GM21619 (cell line): ENCODE measurements at regions not wholly inside any gene's neighbourhood (a gene's known extent, or its start where the extent isn't known, plus 50 kb on each side); places are given as distances from the start of the nearest gene placed in this dataset.

ENCODE experiments used
- ATAC-seq: cut with Tn5 transposase; IDR thresholded peaks from one replicate; pipeline ENCODE4 v1.9.1; 2021; ENCODE audit not compliant: unreplicated experiment

DNA sequence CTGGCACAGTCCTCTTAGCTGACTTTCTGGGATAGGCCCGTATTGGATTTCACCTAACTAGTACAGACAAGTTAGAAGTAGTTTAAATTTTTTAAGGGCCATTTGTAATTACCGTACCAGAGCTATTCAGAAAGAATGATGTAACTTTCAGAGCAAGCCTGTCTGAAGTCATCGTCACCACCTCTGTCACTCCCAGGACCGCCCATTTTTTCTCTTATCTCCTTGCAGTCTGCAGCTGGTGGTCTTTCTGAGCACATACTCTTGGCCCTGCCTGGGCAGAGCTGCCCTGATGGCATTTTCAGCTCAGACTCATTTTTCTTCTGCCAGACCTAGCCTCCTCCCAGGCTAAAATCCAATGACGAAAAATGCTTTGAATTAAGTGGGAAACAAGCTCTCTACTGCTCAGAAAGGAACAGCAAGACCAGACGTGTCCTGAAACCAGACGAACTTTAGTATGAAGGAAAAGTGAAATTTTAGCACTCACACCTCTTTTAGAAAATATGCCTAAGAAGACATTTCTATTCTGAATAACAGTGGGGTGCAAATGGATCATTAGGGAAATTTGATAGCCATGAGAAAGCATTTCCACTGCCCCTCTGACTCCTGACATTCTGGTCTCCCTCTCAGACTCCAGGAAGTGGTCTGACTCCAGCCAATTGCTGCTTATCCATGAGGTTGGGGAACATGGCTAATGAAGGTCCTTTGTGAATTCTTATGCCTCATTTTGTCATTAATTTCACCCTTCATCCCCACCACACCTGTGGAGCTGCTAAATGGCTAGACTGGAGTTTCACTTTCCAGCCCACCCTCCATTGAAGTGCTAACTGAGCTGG is 162.4 kb upstream of the GYPA start:
- no peak for ATAC-seq

GRCh38 chr4:144304025-144304424 is 163.5 kb upstream of the GYPA start:
- ATAC-seq = no peak

DNA sequence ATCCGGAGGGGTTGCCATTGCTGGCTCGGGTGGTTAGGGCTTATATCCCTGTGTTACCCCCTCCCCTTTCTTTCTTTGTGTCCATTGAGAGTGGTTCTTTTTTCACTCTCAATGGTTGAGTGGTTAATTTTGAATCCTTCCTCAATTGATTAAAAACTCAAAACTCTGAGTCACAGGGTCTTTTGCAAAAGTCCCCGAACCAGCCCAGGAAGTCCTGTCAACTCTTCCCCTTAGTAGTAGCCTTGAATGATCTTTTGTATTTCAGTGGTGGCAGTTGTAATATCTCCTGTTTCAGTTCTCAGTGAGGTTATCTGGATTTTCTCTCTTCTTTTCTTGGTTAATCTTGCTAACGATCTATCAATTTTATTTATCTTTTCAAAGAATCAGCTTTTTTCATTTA is 170.0 kb upstream of the GYPA start:
- ATAC-seq = no peak

- no peak for ATAC-seq
Observed at GRCh38 chr4:144313370-144313769, 172.9 kb upstream of the GYPA start.

- ATAC-seq = peak; percentile 64
Observed at GRCh38 chr4:144316869-144317268, 176.4 kb upstream of the GYPA start.

GRCh38 chr4:144318797-144319196 is 178.3 kb upstream of the GYPA start:
- ATAC-seq = no peak

- ATAC-seq = no peak
Observed at GRCh38 chr4:144336633-144337032, 196.1 kb upstream of the GYPA start.

GRCh38 chr4:144338148-144338547 is 197.6 kb upstream of the GYPA start:
- peak; percentile 78 for ATAC-seq

DNA sequence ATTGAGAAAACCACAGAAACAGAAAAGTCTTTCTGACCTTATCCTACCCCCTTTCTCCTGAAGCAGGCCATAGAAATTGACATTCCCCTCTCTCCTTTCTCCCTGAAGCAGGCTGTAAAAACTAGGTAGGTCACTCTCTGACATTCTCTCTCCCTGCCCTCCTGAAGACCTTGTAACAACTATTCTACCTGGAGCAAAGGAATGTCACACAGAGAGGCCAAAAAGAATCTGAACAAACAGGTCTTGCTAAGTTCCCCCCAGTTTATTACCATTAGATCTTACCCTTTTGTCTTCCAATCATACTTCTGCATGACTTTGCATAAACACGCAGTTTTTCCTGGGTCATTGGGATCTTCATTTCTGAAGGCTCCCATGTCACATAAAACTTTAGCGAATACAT is 198.3 kb upstream of the GYPA start:
- no peak for ATAC-seq

DNA sequence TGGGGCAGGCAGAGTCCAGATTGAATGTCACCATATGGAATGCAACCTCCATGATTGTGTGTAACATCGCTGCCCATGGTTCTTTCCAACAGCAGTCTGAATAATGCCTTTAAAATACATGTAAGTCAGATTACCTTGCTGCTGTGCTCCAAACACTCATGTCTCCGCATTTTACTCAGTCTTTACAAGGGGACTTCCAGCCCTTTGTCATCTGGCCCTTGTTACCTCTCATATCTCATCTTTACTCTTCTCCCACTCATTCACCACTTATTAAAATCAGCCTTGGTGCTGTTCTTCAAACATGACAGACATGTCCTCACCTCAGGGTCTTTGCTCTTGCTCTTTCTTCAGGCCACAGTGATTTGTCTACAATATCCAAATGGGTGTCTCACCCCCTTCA is 200.4 kb upstream of the GYPA start:
- no peak for ATAC-seq

DNA sequence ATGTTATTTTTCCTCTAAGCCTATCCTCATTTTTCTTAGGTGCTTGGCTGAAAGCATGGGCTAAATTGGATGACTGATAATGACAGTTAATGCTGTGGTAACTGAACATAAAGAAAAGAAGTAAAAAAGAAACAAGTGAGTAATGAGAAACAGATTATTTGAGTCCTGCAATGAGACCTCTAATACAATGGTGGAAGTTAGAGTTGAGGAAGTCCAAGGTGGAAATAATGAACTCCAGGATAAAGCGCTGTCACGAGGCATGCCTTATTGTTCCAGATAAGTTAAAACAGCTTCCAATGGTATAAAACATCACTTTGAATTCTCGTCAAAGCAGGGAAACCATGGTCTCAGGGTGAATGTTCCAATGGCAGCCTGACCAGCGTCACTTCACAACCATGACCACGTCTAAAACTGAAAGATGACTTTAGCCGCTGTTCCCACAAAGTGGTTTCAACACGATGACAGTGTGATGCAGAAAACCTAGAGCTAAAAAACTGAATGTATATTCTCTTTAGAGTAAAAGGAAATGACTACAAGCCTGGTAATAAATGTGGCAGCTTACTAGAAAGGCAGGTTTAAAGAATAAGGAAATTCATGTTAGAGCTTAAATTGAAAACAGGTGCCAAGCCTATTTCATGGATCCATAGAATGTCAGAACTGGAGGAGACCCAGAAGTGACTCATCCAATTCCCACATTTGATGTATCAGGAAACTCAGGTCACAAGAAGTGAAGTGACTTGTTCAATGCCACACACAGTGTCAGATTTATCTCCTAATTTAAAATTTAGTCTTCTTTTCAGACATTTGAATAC is 202.6 kb upstream of the GYPA start:
- ATAC-seq = no peak

- no peak for ATAC-seq
Observed at GRCh38 chr4:144347121-144347520, 206.6 kb upstream of the GYPA start.

DNA sequence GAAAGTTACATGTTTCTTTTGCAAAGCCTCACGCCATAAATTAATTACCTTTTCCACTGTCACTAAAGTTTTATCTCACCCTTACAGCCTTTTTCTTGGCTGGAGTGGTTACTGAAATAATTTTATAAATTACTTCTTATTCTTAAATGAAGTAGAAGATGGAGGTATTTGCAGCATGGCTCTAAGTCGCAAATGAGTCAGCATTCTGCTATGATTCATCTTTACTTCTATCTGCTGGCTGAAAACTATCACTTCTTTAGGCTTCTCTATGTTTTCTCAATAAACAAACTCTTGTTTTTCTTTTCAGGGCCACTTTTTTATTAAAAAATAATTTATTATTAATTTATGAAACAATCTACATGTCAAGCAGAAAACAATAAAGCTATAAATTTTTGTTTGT is 210.2 kb upstream of the GYPA start:
- no peak for ATAC-seq

GRCh38 chr4:144351306-144351705 is 210.8 kb upstream of the GYPA start:
- no peak for ATAC-seq

GRCh38 chr4:144353292-144353691 is 212.8 kb upstream of the GYPA start:
- no peak for ATAC-seq

DNA sequence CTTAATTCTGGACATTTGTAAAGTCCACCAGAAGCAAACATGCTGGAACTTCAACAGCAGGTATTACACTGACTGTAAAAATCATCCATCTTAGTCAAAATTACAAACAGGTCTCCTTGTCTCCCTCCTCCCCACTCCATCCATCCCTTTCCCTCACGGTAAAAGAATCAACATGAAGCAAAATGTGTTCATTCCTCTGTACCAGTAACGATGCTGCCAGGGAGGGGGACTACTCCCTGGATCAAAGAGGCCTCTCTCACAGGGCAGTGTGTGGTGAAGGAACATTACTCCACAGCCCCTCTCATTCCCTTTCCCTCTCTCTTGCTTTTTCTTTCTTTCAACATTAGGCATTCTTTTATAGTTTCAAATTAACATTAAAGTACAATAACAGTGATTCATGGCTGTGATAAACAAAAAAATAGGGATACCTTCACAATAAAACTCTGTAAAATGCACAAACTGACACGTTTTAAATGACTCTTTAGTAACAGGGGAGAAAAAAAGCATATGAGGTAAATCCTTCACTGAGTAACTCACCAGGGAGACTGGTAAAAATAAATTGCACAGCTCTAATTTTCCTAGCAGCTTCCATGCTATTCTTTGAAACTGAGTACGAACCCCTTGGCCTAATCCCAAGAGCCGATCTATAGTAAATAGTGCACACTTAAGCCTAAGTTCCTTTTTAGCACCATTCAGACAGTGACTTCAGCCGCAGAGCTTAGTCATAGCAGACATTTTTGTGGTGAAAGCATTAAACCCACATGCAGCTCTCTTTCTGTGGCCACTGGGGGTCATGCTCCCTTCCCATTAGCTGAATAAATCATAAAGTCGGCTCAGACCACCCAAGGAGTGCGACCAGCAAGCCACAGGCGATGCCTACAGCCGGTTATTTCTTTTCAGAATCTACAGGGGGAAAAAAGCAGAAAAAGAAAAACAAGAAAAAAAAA is 215.6 kb upstream of the GYPA start:
- ATAC-seq = peak; percentile 97

DNA sequence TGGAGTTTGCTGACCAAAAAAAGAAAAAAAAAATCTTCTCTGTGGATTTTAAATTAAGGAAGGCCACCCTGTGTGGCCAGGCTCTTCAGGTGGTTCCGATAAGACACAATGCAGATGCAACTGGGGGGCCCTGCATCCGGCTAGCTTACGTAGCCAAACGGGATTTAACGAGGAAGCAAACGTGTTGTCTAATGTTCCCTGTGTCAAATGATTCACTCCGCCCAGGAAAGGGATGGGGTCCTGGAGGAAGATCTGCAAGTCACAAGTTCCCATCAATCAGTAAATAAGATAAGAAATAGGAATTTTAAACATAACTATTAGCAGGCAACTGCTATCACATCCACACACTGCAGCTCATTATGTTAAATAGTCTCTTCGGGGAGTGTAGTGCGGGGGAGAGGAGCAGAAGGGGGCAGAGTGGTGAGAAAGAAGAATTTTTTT is 216.4 kb upstream of the GYPA start:
- no peak for ATAC-seq

DNA sequence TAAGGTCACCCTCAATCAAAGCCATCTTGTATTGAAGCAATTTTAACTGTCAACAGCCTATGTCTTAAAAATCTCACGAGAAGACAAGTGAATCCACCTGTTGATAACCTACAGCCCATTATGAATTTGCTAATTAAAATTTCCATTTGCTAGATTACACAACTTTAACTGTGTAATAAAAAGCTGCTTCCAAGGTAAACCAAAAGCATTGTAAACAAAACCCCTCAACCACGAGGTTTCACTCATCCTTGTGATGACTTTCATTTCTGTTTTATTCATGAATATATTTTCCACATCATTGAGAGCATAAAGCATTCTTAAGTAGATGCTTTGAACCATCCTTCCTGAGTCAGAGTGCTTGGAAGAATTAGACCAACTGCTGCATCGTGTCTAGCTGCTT is 217.5 kb upstream of the GYPA start:
- ATAC-seq = no peak

GRCh38 chr4:144360146-144360793 is 219.8 kb upstream of the GYPA start:
- no peak for ATAC-seq

GRCh38 chr4:144362366-144362765 is 221.8 kb upstream of the GYPA start:
- no peak for ATAC-seq

GRCh38 chr4:144363890-144364289 is 223.4 kb upstream of the GYPA start:
- ATAC-seq = no peak
